Thoracic aorta (tissue), 2 donors: ENCODE measurements at regions not wholly inside any gene's neighbourhood (a gene's known extent, or its start where the extent isn't known, plus 50 kb on each side); places are given as distances from the start of the nearest gene placed in this dataset.

Source experiments
- ATAC-seq: fragments of 150-250 bp; one replicate; pipeline ENCODE4 v1.8.0; 2017; ENCODE audit warnings: low read depth; ENCODE audit not compliant: insufficient number of reproducible peaks, low FRiP score
- DNase-seq: peaks from one replicate; pipeline ENCODE4 v3.0.0-alpha.2; 2020; ENCODE audit warnings: low spot score
- H3K27ac ChIP-seq, 2 donors: fragments of 200-600 bp; sonication (generic); 1 replicate in 1 of 2; 2 replicates in 1 of 2; pipeline ENCODE4 v1.5.1; 2016; ENCODE audit warnings: mild to moderate bottlenecking in 2 of 2, moderate library complexity in 2 of 2
- H3K27me3 ChIP-seq: fragments of 200-600 bp; sonication (generic); replicated peaks from 2 replicates; pipeline ENCODE4 v1.6.0; 2016; ENCODE audit warnings: mild to moderate bottlenecking; ENCODE audit not compliant: insufficient read depth
- H3K36me3 ChIP-seq: fragments of 200-600 bp; sonication (generic); one replicate; pipeline ENCODE4 v1.5.1; 2016
- H3K4me1 ChIP-seq, 2 donors: fragments of 200-600 bp; sonication (generic); 1 replicate in 1 of 2; 2 replicates in 1 of 2; pipeline versions ENCODE4 v1.5.1 to v1.6.0; 2016; ENCODE audit warnings: low read depth in 2 of 2, mild to moderate bottlenecking in 1 of 2; ENCODE audit not compliant: control insufficient read depth in 1 of 2
- H3K4me3 ChIP-seq: fragments of 200-600 bp; sonication (generic); 2 replicates; pipeline ENCODE4 v1.5.1; 2016; ENCODE audit warnings: mild to moderate bottlenecking
- H3K9me3 ChIP-seq: fragments of 200-600 bp; sonication (generic); 2 replicates; pipeline ENCODE4 v1.5.1; 2016
- TF ChIP-seq, protein P1 (sequence below): fragments of 200-600 bp; sonication (generic); IDR thresholded peaks from one replicate; pipeline ENCODE4 v1.5.1; 2019; ENCODE audit warnings: antibody characterized with exemption

DNA sequence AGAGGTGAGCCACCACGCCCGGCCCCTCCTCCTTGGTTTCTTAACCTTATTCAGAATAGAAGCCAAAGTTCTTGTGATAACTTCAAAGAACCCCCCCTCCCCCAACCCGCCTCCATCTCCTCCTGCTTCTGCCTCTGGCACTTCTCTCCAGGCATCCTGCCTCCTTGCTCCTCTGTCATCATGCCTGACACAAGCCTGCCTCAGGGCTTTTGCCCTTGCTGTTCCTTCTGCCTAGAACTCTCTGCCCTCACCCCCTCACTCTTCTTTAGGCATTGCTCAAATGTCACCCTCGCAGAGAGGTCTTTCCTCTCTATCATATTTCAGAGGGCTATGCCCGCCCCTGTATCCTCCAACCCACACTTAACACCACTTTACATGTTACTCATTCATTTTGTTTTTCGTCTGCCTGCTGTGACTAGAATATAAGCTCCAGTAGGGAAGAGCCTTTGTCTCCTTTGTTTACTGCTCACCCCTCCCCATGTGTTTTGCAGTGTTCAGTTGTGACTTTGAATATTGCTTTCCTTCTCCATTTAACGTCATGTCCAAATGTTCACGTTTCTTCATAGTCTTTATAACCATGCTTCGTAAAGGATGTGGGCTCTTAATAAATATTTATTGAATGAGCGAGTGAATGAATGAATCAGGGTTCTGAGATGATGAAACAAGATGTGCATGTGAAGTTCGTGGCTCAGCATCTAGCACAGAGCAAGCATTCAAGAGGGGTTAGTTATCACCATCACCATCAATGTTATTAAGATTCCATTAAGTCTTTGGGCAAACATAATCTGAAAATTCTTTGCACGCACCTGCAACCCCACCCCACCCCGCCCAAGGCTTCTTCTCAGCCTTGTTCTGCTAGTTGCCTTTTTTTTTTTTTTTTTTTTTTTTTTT is 186.2 kb upstream of the WSCD1 start:
- Histone ChIP-seq H3K4me1 (no peaks in the 10 kb centered on the region), H3K36me3 (no peaks in the 10 kb centered on the region), H3K4me3 (no peak overlapping the region), H3K27ac (no peak overlapping the region), H3K9me3 (no peaks in the 10 kb centered on the region), H3K27me3 (no peaks in the 10 kb centered on the region)
- ATAC-seq: no peak
- no peak for DNase-seq
- TF ChIP-seq, protein P1, sequence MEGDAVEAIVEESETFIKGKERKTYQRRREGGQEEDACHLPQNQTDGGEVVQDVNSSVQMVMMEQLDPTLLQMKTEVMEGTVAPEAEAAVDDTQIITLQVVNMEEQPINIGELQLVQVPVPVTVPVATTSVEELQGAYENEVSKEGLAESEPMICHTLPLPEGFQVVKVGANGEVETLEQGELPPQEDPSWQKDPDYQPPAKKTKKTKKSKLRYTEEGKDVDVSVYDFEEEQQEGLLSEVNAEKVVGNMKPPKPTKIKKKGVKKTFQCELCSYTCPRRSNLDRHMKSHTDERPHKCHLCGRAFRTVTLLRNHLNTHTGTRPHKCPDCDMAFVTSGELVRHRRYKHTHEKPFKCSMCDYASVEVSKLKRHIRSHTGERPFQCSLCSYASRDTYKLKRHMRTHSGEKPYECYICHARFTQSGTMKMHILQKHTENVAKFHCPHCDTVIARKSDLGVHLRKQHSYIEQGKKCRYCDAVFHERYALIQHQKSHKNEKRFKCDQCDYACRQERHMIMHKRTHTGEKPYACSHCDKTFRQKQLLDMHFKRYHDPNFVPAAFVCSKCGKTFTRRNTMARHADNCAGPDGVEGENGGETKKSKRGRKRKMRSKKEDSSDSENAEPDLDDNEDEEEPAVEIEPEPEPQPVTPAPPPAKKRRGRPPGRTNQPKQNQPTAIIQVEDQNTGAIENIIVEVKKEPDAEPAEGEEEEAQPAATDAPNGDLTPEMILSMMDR: no peak

DNA sequence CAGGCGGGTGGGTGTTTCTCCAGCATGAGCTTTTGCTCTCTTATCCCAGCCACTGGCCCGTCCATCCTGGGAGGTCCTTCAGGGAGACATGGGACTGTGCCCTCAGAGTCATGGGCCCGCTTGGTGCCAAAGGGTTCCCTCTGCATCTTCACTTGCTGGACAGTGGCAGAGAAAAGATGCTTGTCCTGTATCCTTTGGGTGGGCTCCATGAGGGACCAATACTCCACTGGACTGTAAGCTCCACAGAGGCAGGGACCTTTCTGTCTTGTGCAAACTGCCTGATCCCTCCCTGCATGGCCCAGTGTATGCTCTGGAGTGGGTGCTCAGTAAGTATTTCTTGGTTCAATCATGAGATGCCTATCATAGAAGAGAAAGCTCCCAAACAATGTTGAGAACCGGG is 184.8 kb upstream of the WSCD1 start:
- H3K27ac ChIP-seq: no peak overlapping the region
- H3K27me3 ChIP-seq: no peaks in the 10 kb centered on the region
- no peaks in the 10 kb centered on the region for H3K9me3 ChIP-seq
- no peak for ATAC-seq
- DNase-seq: no peak
- H3K36me3 ChIP-seq: no peaks in the 10 kb centered on the region
- no peak overlapping the region for H3K4me3 ChIP-seq
- TF ChIP-seq, protein P1: no peak
- H3K4me1 ChIP-seq: no peaks in the 10 kb centered on the region

DNA sequence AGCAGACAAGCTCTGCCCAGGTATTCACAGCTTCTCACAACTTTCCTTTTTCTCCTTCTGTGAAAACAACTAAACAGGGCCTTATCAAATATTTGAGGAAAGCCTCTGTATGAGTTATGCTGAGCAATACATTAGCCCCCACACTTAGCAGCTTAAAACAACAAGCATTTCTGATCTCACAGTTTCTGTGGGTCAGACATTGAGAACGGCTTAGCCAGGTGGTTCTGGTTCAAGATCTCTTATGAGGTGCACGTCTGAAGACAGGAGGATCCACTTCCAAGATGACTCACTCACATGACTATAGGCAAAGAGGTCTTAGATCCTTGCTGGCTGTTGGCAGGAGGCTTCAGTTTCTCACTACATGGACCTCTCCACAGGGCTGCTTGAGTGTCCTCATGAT is 181.4 kb upstream of the WSCD1 start:
- ATAC-seq: no peak
- Histone ChIP-seq H3K27ac (no peak overlapping the region), H3K4me1 (no peaks in the 10 kb centered on the region), H3K27me3 (no peaks in the 10 kb centered on the region), H3K4me3 (no peak overlapping the region), H3K9me3 (no peaks in the 10 kb centered on the region), H3K36me3 (no peaks in the 10 kb centered on the region)
- TF ChIP-seq, protein P1: no peak
- no peak for DNase-seq

DNA sequence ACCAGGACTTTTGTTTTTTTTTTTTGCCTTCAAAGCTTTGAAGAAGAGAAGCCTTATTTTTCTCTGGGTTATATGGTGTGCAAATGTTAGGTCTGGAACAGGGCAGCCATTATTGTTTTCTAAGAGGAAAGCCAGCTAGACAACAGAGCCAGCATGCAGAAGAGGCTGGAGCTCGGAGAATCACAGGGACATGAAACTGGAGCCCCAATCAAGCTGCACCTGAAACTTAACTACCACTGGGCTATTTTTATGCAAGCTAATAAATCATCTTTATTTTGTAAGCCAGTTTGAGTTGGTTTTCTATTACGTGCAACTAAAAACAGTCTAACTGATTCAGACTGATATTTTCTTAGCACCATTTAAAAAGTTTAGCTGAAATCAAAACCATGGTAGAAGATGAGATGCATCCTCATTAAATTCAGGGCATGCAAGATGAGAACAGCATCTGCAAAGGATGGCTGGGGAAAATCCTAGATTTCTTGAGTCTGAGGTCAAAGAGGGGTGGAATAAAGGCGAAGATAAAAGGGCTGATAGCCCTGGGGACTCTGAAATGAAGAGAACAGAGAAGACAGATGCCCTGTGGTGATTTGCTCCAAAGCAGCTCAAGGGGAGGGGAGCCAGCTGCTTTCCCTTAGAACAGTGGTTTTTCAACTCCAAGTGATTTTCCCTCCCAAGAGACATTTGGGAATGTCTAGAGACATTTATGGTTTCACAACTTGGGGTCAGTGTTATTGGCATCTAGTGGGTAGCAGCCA is 177.1 kb upstream of the WSCD1 start:
- TF ChIP-seq, protein P1: no peak
- H3K27me3 ChIP-seq: no peaks in the 10 kb centered on the region
- no peaks in the 10 kb centered on the region for H3K9me3 ChIP-seq
- H3K36me3 ChIP-seq: no peaks in the 10 kb centered on the region
- H3K4me3 ChIP-seq: no peak overlapping the region
- H3K4me1 ChIP-seq: no peaks in the 10 kb centered on the region
- DNase-seq (no peak), ATAC-seq (no peak)
- H3K27ac ChIP-seq: no peak overlapping the region

DNA sequence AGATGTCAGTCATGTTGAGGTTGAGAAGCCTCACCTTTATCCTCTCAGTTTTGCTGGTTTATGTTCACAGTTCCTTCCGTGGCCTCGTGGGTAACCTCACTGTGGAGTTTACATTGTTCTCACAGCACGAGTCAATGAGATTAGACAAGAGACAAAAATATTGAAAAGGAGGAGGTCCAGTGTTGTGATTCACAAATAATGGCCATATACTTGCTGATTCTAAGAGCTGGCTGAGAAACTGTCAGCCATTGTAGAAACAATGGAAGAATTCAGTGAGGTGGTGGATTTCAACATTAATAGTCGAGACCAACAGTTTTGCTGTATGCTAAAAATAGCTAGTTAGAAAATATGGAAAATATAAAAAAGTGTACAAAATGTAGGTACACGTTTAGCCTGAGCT is 176.4 kb upstream of the WSCD1 start:
- H3K36me3 ChIP-seq: no peaks in the 10 kb centered on the region
- no peaks in the 10 kb centered on the region for H3K4me1 ChIP-seq
- no peaks in the 10 kb centered on the region for H3K9me3 ChIP-seq
- no peak for DNase-seq
- H3K27me3 ChIP-seq: no peaks in the 10 kb centered on the region
- TF ChIP-seq, protein P1: no peak
- no peak for ATAC-seq
- H3K27ac ChIP-seq: no peak overlapping the region
- no peak overlapping the region for H3K4me3 ChIP-seq
